ENCODE measurements at regions not wholly inside any gene's neighbourhood (a gene's known extent, or its start where the extent isn't known, plus 50 kb on each side); places are given as distances from the start of the nearest gene placed in this dataset.
"Not testable (repeated sequence)": the region's sequence is repeated elsewhere in the genome, so short reads cannot be mapped to it uniquely, and the experiment has no call there.

- H3K9me3 ChIP-seq (ENCODE audit: control insufficient read depth, insufficient read depth, low read depth, low read length): no peaks in the 10 kb centered on the region
- no peaks in the 10 kb centered on the region for H3K36me3 ChIP-seq (ENCODE audit: control insufficient read depth in 2 of 2, insufficient read depth in 1 of 2, low read length in 2 of 2)
- no peaks in the 10 kb centered on the region for H3K4me1 ChIP-seq (ENCODE audit: control insufficient read depth, insufficient read depth, low read length)
- no peak overlapping the region for H3K27ac ChIP-seq (ENCODE audit: extremely low read depth, low read depth, low read length)
- ChIA-PET CTCF (no interaction called here), POLR2A (no interaction called here)
- no peak for TF ChIP-seq ZNF140 (tag by site-specific recombination; IDR thresholded peaks at IDR 0.05)
- no peak for TF ChIP-seq ZNF571 (tag by site-specific recombination; IDR thresholded peaks at IDR 0.05)
- TF ChIP-seq ZNF221 (tag by site-specific recombination; IDR thresholded peaks at IDR 0.05; ENCODE audit: borderline replicate concordance): no peak
- no peak for TF ChIP-seq REST (tag by site-specific recombination; IDR thresholded peaks at IDR 0.05)
- no peak for TF ChIP-seq YY2 (tag by site-specific recombination; IDR thresholded peaks at IDR 0.05)
- no peak for TF ChIP-seq ZNF19 (tag by site-specific recombination; IDR thresholded peaks at IDR 0.05; ENCODE audit: low read depth)
- no peak for TF ChIP-seq ZNF132 (tag by site-specific recombination; IDR thresholded peaks at IDR 0.05; ENCODE audit: borderline replicate concordance)
- TF ChIP-seq ZBTB11 (tag by site-specific recombination; conservative IDR thresholded peaks at IDR 0.05; ENCODE audit: low read depth): no peak
- no peak for TF ChIP-seq ZNF404 (tag by site-specific recombination; IDR thresholded peaks at IDR 0.05)
- TF ChIP-seq ZNF2 (tag by site-specific recombination; IDR thresholded peaks at IDR 0.05): no peak
- TF ChIP-seq ZFP41 (tag by site-specific recombination; IDR thresholded peaks at IDR 0.05; ENCODE audit: borderline replicate concordance): no peak
- TF ChIP-seq ZNF335 (tag by site-specific recombination; conservative IDR thresholded peaks at IDR 0.05): no peak
- H3K4me3 ChIP-seq (ENCODE audit: low read depth, low read length): no peak overlapping the region
Observed at GRCh38 chr10:26932576-26932975, 71.8 kb upstream of the ABI1 start.

GRCh38 chr10:26931223-26931622 is 70.5 kb upstream of the ABI1 start:
- CTCF ChIA-PET: interaction anchor here (0.6 kb wide), 1 partner anchor 30 kb away, joined by 3 read pairs; no protein-coding TSS in a partner anchor
- Histone ChIP-seq H3K4me1 (ENCODE audit: control insufficient read depth, insufficient read depth, low read length) (no peaks in the 10 kb centered on the region), H3K4me3 (ENCODE audit: low read depth, low read length) (no peak overlapping the region), H3K36me3 (ENCODE audit: control insufficient read depth in 2 of 2, insufficient read depth in 1 of 2, low read length in 2 of 2) (no peaks in the 10 kb centered on the region), H3K9me3 (ENCODE audit: control insufficient read depth, insufficient read depth, low read depth, low read length) (no peaks in the 10 kb centered on the region), H3K27ac (ENCODE audit: extremely low read depth, low read depth, low read length) (no peak overlapping the region)
- TF ChIP-seq TSHZ1 (tag by site-specific recombination; IDR thresholded peaks at IDR 0.05; ENCODE audit: borderline replicate concordance): no peak
- no peak for TF ChIP-seq ZNF292 (tag by site-specific recombination; IDR thresholded peaks at IDR 0.05; ENCODE audit: borderline replicate concordance, low read depth)
- TF ChIP-seq ZNF837 (tag by site-specific recombination; IDR thresholded peaks at IDR 0.05): no peak
- no peak for TF ChIP-seq ZNF274 (IDR thresholded peaks at IDR 0.05; ENCODE audit: low read length)
- no peak for TF ChIP-seq ZNF274 (tag by site-specific recombination; IDR thresholded peaks at IDR 0.05; ENCODE audit: borderline replicate concordance)
- TF ChIP-seq ZBTB21 (tag by site-specific recombination; IDR thresholded peaks at IDR 0.05): no peak
- POLR2A ChIA-PET: no interaction called here

GRCh38 chr10:26922824-26923223 is 62.1 kb upstream of the ABI1 start:
- H3K36me3 ChIP-seq (ENCODE audit: control insufficient read depth in 2 of 2, insufficient read depth in 1 of 2, low read length in 2 of 2); CTCF ChIA-PET; H3K4me3 ChIP-seq (ENCODE audit: low read depth, low read length); H3K9me3 ChIP-seq (ENCODE audit: control insufficient read depth, insufficient read depth, low read depth, low read length); H3K27ac ChIP-seq (ENCODE audit: extremely low read depth, low read depth, low read length); H3K4me1 ChIP-seq (ENCODE audit: control insufficient read depth, insufficient read depth, low read length); POLR2A ChIA-PET: not testable (repeated sequence)

- H3K4me1 ChIP-seq (ENCODE audit: control insufficient read depth, insufficient read depth, low read length); H3K36me3 ChIP-seq (ENCODE audit: control insufficient read depth in 2 of 2, insufficient read depth in 1 of 2, low read length in 2 of 2); H3K27ac ChIP-seq (ENCODE audit: extremely low read depth, low read depth, low read length); H3K4me3 ChIP-seq (ENCODE audit: low read depth, low read length); H3K9me3 ChIP-seq (ENCODE audit: control insufficient read depth, insufficient read depth, low read depth, low read length); CTCF ChIA-PET; POLR2A ChIA-PET: not testable (repeated sequence)
Observed at GRCh38 chr10:26919156-26919860, 58.5 kb upstream of the ABI1 start.
